ENCODE measurements at regions not wholly inside any gene's neighbourhood (a gene's known extent, or its start where the extent isn't known, plus 50 kb on each side); places are given as distances from the start of the nearest gene placed in this dataset.

DNA sequence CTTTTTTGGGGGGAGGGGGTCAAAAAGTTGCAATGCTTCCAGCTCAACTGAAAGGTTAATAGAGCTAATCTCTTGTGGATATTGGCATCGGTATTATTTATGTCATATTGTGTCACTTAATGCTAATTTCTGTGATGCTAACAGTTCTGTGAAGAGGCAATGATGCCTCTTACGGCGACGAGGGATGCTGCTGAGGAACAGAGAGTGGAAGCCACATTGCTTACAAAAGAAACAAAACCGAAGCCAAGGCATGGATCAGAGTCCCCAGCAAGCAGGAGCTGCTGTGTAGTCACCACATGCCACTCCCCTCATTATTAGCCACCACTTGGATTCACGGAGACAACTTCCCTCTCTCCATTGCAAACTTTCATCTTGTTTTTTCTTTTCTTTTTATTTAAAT is 536.5 kb upstream of the MGMT start:
- no peak for DNase-seq (ENCODE audit: low spot score)

DNA sequence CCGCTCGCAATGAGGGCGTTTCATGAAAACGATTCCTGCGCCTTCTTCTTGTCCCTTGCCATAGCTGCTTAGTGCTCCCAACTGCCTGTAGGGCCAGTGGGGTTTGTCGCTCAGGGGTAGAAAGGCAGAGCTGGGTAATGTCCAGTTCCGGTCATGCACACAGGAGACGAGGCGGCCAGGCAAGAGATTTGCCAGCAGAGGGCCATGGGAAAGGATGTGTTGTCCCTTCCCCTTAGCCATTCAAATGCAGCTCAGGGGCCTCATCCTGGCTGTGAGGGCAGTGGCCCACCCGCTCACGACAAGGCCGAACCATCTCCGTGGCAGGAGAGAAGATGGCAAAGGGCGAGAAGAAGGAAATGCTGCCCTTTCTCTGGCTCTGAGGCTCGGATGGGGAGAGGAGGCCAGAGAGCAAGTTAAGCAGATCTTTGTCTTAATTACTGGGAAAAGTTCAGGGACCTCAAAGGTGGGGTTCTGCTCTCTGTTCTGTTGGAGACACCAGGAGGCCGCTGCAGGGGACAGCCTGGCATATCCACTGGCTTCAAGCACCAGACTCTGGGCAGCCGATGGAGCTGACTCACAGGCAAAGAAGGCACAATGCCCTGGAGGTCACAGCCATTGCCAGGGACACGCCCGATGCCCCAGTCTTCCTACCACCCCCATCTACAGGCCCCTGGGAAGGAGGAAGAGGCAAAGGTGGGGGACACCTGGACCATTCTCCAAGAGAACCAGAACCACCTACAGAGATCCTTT is 534.8 kb upstream of the MGMT start:
- DNase-seq (ENCODE audit: low spot score) = no peak

DNA sequence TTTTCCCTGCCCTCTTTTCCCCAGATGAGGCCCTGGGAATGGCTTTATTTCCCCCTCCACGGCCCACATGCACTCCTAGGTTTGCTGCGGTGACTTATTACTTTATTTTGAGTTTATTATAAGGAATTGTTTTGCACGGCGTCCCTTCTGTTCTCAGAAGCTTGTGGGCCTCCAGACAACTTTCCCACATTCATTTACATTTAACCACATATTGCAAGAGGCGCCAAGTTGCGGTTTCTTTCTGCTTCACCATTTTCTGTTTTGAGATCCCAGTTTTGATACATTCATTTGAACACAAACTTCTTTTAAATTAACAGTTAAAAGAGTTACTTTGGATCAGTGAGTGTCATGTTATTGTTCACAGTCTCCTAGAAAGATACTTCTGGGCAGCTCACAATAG is 532.5 kb upstream of the MGMT start:
- no peak for DNase-seq (ENCODE audit: low spot score)

DNA sequence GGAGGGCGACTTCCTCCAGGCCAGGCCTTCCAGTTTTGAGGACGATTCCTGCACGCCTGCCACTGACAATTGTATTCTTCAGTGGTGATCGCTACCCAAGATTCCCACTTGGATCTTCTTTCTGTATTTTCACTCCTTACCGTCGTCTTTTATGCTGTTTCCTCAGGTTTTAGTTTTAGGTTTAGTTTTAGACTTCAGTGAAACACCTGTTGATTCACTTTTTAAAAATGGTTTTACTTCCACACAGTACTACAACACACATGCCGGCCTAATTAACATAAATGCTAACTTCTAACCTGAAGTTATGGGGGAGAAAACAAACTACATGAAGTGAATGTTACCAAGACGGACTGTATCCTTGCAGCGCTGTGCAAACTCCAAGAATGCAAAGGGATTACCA is 530.6 kb upstream of the MGMT start:
- DNase-seq (ENCODE audit: low spot score) = no peak

DNA sequence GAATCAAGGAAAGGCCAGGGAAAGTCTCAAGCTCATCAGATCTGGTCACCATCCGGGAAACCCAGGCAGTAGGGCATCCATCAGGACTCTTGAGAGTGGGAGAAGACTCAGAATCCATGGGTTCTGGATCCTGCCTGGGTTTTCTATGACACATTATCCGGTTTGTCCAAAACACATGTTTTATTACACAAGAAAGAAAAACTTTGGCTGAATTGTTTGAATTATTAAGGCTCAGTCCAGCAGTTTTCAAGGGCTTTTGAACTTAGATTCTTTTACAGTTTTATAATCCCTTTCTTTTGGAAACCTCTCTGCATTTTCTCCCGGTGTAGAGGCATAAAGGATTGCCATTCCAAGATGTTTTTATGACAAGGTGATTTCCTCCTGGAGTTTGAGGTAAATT is 528.5 kb upstream of the MGMT start:
- DNase-seq (ENCODE audit: low spot score) = no peak

DNA sequence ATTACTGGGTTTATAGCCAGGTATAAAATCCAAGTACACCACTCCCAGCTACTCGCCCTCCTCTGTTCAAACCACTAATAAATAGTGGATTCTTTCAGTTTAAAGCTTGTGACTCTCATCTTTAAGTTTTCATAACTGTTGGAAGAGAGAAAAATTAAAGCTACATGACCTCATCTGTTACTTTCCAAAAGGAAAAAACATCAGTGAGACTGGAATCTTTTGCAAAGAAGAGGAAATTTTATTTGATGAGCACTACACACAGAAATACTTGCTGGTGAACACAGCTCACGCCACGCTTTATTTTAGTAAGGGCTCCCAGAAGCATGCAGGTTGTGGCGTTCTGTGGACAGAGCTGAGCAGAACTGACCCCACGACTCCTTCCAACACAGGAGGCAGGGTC is 527.0 kb upstream of the MGMT start:
- DNase-seq (ENCODE audit: low spot score) = no peak

DNA sequence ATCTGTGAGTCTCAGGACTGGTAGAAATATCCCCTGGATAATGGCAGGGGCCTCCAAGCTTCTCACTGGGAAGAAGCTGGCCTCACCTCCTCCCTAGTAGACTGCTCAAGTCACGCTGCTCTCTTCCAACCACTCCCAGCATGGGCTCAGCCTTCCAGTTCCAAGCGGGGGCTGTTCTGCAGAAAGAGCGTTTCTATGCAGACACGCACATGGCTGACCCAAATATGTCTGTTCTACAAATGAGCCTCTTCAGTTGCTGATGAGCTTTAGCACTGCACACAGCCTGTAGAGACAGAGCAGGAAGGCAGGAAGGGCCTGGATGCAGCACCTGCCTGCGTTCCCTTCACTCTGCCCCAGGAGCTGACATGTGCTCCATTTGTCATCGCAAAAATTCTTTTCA is 523.9 kb upstream of the MGMT start:
- DNase-seq (ENCODE audit: low spot score) = no peak

DNA sequence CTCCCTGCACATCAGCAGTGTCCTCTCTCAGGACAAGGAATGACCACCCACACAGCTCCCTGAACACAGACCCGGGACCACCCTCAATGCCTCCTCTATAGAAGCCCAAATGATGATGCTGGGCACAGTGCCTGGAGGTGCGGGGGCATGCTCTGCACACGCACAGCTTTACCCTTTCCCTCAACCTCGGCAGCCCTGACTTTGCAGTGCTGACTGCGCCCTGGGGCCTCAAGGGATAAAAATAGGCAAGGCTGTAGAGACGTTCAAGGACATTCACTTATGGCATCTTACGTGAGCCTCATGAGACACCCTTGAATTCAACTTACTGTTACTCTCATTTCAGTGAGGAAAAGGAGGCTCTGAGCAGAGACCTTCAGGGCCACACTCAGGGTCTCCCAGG is 521.6 kb upstream of the MGMT start:
- no peak for DNase-seq (ENCODE audit: low spot score)

DNA sequence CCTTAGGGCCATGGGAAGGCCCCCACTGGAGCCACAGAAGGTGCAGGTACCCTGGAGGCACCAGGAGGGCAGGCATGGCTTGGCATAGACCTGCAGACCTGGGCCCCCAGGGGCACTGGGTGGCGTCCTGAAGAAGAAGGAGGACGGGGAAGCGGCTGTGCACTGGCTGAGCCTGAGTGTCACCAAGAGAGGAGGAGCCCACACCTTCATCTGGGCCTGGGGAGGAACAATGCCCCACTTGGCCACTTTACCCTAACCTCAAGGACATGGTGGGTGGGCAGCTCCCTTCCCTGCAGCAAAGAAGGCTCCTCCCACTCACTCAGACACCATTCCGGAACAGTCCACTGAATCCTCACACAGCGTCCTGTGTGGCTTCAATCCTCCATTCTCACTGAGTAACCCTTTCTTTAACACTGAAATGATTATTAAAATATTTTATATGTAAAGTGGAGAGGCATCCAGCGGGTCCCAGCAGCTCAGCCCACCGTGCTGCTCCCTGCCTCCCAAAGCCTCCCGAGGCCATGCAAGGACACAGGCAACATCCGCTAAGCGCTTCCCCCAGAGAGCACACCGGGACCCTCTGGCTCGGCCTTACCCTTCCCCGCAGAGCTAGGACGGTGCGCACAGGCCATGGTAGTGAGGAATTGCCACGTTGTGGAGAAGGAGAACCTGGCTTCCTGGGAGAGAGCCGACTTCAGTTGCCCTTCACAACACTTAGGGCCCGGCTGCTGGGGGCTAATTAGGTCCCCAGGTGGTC is 516.7 kb upstream of the MGMT start:
- DNase-seq (ENCODE audit: low spot score) = no peak

DNA sequence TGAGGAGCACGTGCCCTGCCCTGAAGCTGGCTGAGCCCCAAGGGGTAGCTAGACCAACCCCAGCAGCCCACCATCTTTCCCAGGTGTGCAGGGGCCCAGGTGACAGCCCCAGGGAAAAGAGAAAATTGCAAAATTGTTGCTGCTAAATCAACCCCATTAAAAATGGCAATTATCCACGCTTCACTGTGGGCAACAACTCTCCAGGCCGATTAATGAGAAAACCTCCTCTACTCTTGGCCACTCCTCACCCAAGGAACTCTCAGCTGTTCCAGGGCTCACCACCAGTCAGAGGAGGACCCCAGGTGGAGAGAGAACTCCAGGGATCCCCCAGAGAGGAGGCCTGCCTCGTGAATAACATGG is 516.1 kb upstream of the MGMT start:
- no peak for DNase-seq (ENCODE audit: low spot score)

DNA sequence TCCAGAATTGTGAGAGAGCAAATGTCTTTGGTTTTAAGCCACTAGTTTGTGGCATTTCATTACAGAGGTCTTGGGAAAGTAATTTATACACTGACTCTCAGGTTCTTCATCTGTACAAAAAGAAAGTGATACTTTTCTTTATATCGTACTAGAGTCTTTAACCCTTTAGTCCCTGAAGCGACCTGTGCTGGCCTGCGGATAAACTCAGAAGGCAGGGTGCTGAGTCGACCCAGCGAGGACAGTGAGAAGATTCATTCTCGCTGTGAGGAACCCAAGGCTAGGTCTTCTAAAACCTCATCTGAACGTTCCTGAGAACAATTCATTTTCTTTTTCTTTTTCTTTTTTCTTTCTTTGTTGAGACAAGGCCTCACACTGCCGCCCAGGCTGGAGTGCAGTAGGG is 514.2 kb upstream of the MGMT start:
- no peak for DNase-seq (ENCODE audit: low spot score)

DNA sequence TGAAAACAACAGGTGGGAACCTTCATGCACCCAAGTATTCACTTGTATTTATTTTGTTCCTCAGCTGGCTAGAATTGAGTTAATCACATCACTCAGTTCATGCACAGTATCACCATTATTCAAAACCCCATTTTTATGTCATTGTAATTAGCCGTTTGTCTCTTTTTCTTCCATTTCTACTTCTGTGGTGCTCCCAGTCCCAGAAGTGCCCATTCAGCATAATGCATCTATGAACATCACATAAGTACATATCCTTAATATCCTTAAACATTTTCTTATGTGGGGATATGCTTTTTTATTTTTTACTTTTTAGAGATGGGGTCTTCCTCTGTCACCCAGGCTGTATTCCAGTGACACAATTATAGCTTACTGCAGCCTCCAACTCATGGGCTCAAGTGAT is 510.9 kb upstream of the MGMT start:
- no peak for DNase-seq (ENCODE audit: low spot score)

DNA sequence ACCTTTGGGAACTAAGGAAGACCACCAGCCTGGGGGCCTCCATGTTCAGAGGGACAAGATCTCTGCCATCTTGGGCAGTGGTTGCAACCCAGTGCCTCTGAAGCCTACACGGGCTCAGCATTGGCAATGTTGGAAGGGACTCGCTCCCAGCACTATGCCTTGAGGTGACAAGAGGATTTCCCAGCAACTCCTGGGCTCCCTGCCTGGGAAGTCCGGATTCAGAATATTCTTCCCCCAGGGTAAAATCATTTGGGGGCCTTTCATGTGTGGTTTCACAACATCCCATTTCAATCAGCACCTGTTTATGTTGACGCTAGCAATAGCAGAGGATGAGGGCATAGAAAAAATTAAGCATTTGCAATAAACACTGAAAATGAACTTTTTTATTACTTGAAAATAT is 509.8 kb upstream of the MGMT start:
- DNase-seq (ENCODE audit: low spot score) = no peak

DNA sequence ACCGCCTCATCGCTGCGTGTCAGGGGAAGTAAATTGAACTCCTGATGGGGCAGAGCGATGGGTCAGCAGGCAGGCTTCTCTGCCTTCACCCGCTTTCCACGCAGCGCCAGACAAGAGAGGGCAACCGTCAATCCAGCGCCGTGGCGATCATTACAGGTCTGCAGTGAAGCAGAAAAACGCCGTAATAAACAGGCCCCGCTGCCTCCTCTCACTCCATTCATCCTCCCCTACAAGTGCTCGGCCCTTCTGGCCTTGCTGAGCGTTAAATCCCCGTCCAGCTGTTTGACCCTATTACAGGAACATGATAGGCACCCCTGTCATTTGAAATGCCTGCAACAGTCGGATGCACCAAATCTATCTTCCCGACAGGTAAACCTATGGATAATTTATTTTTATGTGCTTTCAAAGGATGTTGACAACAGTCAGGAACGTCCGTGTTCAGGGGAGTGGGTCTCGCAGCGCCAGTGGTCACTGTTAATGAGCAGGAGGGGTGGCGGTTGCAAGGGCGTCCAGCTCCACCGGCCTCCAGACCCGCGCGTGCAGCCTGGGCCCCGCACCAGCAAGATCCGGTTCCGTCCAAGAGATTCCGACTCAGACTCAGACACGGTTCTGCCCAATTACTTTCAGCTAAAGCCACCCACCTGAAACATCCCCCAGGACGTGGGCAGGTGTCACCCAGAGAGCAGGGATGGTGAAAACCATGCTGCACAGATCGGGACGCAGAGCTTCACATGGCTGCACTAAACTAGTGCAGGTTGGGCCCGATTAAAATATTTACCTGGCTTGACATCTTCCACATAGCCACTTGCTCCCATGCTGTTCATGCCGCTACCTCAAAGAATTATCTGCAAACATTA is 508.0 kb upstream of the MGMT start:
- no peak for DNase-seq (ENCODE audit: low spot score)

DNA sequence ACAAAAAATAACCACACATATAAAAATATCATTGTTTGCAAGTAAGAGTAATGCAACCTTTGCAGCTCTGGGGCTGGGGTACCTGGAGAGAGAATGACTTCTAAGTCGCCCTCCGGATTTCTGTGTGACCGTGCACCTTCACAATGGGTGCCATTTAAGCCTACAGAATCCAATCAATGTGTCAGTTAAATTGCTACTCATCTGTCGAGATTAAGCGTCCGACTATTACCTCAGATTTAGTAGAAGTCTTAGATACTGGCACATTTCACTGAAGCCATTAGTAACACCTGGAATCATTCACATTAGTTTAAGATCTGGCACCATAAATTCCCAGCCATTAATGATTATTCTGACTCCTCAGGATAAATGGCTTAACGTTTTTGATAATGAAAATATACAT is 507.3 kb upstream of the MGMT start:
- DNase-seq (ENCODE audit: low spot score) = no peak

DNA sequence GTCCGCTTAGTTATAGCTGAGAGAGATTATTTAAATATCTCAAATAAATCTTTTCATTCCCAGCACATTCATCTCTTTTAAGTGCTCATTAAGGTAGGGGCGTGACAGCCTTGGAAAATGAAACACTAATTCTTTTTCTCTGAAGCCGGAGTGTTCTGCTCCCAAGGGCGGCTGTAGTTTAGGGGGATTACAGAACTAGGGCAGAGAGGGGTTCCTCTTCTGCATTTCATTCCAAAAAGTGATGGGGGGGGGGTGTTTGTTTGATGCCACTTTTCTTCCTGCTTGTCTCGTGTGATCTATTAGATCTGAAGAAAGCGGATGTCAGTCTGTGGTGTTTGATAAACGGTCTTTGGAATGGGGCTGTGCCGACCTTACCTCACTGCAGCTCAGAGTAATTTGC is 506.5 kb upstream of the MGMT start:
- no peak for DNase-seq (ENCODE audit: low spot score)

DNA sequence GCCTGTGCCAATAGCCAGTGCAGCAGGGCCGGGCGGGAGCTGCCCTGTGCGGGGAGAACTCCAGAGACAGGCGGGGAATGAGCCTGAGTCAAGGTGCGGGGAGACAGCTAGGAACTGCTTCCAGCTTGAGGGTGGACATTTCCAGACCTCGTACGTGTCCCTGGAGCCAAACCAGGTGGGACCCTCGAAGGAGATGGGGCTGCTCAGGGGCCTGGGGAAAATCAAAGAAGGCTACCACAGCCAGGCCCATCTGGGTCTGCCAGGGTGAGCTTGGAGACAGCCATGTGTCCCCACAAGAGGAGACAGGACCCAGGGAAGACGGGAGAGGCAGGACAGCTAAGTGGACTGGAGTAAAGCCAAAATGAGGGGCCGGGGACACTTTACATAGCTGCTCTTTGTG is 504.9 kb upstream of the MGMT start:
- DNase-seq (ENCODE audit: low spot score) = no peak

DNA sequence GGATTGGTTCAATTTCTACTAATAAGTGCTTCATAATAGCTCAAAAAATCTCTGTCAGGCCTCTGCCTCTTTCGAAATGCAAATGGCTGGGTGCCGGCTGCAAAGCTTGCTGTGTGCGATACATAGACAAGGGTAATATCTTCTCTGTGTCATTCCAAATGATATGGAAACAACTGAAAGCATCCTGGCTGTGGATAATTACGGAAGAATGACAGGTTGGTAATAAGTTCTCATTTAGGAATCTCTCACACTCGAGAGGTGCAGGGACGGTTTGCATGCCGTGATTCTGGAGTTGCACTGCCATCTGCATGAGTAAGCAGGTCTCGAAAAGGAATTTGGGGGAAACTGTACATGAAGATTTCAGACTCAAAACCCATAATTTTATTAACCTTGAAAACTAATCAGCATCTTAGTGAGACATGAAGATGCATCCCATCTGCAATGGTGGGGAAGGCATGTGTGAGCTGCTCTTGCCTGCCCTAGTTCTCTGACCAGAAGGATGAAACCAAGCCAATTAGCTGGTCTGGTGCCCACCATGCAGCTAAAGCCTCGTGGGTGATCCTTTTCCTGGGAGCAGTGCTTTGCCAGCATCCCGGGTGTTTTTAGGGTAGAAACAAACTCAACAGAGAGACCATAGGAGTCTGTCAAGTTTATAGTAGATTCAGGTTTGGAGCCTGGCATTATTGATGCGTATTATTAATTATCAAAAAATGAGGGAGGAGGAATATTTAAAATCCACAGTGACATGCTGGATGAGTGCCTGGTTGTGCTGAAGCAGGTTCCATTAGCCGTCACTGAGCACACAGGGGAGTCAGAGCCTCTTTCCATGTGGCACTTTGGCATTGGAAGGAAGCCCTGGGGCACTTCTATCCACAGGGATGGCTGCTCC is 503.6 kb upstream of the MGMT start:
- no peak for DNase-seq (ENCODE audit: low spot score)

DNA sequence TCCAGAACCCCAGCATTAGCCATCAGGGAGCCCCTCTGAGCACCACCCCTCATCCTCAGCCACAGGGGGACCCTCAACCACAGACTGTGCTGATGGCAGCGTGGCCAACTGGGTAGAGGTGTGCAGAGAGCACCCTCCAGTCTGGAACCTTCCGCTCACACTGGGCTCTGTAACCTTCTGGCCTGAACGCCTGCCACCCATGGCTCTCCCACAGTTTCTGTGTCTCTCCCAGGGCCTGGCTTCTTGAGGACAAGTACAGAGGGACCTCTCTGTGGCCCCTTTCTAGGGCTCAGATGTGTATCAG is 503.0 kb upstream of the MGMT start:
- no peak for DNase-seq (ENCODE audit: low spot score)

DNA sequence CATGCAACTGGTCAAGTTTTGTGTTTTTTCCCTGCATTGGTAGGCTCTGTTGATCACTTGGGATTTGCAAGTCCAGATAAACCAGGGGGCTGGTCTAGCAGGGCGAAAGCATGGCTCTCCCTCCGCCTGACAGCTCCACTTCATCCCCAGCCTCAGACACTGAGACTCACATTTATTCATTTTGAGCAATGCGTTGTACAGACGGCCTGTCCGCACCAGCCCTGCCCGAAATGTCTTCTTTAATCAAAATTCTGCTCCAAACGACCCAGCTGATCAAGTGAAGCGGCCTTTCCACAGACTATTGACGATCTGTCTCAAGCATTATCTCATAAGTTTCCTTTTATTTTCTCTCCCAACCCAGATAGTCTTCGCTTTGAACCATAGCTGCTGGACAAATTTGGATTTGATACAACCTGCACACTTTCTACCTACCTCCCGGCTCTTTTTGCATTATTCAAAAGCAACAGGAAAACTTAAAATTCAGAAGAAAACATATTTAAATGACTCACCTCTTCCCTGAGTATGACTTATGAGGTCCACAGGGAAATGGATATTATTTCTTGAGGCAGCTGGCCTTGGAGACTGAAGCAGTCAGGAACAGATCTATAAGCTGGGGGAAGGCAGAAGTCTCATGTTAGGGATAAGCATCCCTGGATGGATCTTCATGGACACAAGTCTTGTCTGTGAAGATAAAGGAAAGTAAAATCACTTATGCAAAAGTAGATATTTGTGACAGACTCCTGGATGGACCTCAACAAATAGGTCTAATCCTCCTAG is 498.9 kb upstream of the MGMT start:
- DNase-seq (ENCODE audit: low spot score) = no peak

DNA sequence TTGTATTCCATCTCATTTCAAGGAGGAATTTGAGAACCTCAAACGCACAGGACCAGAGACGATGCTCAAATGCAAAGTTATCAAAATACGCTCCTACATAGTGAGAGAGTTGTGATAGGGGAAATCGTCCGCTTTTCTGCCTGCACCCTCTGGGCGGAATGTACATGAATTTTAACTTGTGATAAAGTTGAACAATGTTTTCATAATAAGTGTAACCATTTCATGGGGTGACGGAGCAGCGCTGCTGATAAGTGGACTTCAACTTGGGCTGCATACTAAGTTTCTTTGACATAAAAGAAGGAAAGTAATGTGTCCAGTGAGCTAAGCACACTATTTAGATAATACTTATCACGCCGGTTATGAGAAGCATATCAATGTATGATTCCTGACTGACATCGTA is 497.5 kb upstream of the MGMT start:
- no peak for DNase-seq (ENCODE audit: low spot score)

All from hematopoietic multipotent progenitor cell treated with erythropoietin and hydrocortisone succinate and interleukin-3 and kit ligand, for 17 days (in vitro differentiated cells).